ENCODE measurements at regions not wholly inside any gene's neighbourhood (a gene's known extent, or its start where the extent isn't known, plus 50 kb on each side); places are given as distances from the start of the nearest gene placed in this dataset.
"Not testable (repeated sequence)": the region's sequence is repeated elsewhere in the genome, so short reads cannot be mapped to it uniquely, and the experiment has no call there.

- H3K4me1 ChIP-seq (replicated peaks): no peaks in the 10 kb centered on the region
- no peak overlapping the region for H3K27ac ChIP-seq
- H3K27me3 ChIP-seq (replicated peaks): no peaks in the 10 kb centered on the region
- H3K4me3 ChIP-seq: no peak overlapping the region
- no peak for DNase-seq (ENCODE audit: low read depth in 1 of 2, low spot score in 2 of 2)
- H3K9me3 ChIP-seq (replicated peaks): no peaks in the 10 kb centered on the region
- H3K36me3 ChIP-seq: no peaks in the 10 kb centered on the region
These were observed 211.4 kb upstream of the ZNF521 start for GRCh38 chr18:25563346-25563745.

- Histone ChIP-seq H3K36me3 (no peaks in the 10 kb centered on the region), H3K27me3 (replicated peaks) (no peaks in the 10 kb centered on the region), H3K9me3 (replicated peaks) (no peaks in the 10 kb centered on the region), H3K27ac (no peak overlapping the region), H3K4me1 (replicated peaks) (no peaks in the 10 kb centered on the region), H3K4me3 (no peak overlapping the region)
- DNase-seq (ENCODE audit: low read depth in 1 of 2, low spot score in 2 of 2): peak in 1 of 2 experiments; percentile 23
These were observed 210.0 kb upstream of the ZNF521 start for GRCh38 chr18:25561918-25562317.

- no peaks in the 10 kb centered on the region for H3K27me3 ChIP-seq (replicated peaks)
These were observed 208.4 kb upstream of the ZNF521 start for GRCh38 chr18:25560369-25560768.

GRCh38 chr18:25557011-25557410 lies 205.0 kb upstream of the ZNF521 start:
- no peaks in the 10 kb centered on the region for H3K9me3 ChIP-seq (replicated peaks)

More at GRCh38 chr18:25560369-25560768, 208.4 kb upstream of the ZNF521 start:
- no peaks in the 10 kb centered on the region for H3K36me3 ChIP-seq
- H3K4me1 ChIP-seq (replicated peaks): no peaks in the 10 kb centered on the region
- H3K27ac ChIP-seq: no peak overlapping the region
- no peaks in the 10 kb centered on the region for H3K9me3 ChIP-seq (replicated peaks)
- no peak overlapping the region for H3K4me3 ChIP-seq
- DNase-seq (ENCODE audit: low read depth in 1 of 2, low spot score in 2 of 2): no peak

GRCh38 chr18:25553631-25554263 lies 201.8 kb upstream of the ZNF521 start:
- H3K4me3 ChIP-seq: no peak overlapping the region
- H3K27me3 ChIP-seq (replicated peaks): no peaks in the 10 kb centered on the region
- no peaks in the 10 kb centered on the region for H3K36me3 ChIP-seq
- H3K4me1 ChIP-seq (replicated peaks): no peaks in the 10 kb centered on the region
- no peaks in the 10 kb centered on the region for H3K9me3 ChIP-seq (replicated peaks)
- no peak for DNase-seq (ENCODE audit: low read depth in 1 of 2, low spot score in 2 of 2)
- H3K27ac ChIP-seq: no peak overlapping the region

More at GRCh38 chr18:25557011-25557410, 205.0 kb upstream of the ZNF521 start:
- no peak overlapping the region for H3K4me3 ChIP-seq
- DNase-seq (ENCODE audit: low read depth in 1 of 2, low spot score in 2 of 2): no peak
- no peak overlapping the region for H3K27ac ChIP-seq
- no peaks in the 10 kb centered on the region for H3K36me3 ChIP-seq
- H3K27me3 ChIP-seq (replicated peaks): no peaks in the 10 kb centered on the region
- no peaks in the 10 kb centered on the region for H3K4me1 ChIP-seq (replicated peaks)

- Histone ChIP-seq H3K27ac (no peak overlapping the region), H3K4me1 (replicated peaks) (no peaks in the 10 kb centered on the region), H3K9me3 (replicated peaks) (peaks cover 2% of the 10 kb centered on the region; the same call in 1 of the 2 replicates), H3K36me3 (no peaks in the 10 kb centered on the region), H3K27me3 (replicated peaks) (no peaks in the 10 kb centered on the region), H3K4me3 (no peak overlapping the region)
- no peak for DNase-seq (ENCODE audit: low read depth in 1 of 2, low spot score in 2 of 2)
These were observed 192.8 kb upstream of the ZNF521 start for GRCh38 chr18:25544546-25545287.

GRCh38 chr18:25538175-25538922 lies 186.4 kb upstream of the ZNF521 start:
- no peak overlapping the region for H3K4me3 ChIP-seq
- no peak for DNase-seq (ENCODE audit: low read depth in 1 of 2, low spot score in 2 of 2)
- no peak overlapping the region for H3K27ac ChIP-seq

GRCh38 chr18:25535495-25535894 lies 183.5 kb upstream of the ZNF521 start:
- Histone ChIP-seq H3K27me3 (replicated peaks) (no peaks in the 10 kb centered on the region), H3K9me3 (replicated peaks) (no peaks in the 10 kb centered on the region), H3K4me3 (no peak overlapping the region), H3K27ac (no peak overlapping the region), H3K4me1 (replicated peaks) (no peaks in the 10 kb centered on the region), H3K36me3 (no peaks in the 10 kb centered on the region)
- DNase-seq (ENCODE audit: low read depth in 1 of 2, low spot score in 2 of 2): no peak

More at GRCh38 chr18:25538175-25538922, 186.4 kb upstream of the ZNF521 start:
- H3K4me1 ChIP-seq (replicated peaks): no peaks in the 10 kb centered on the region
- no peaks in the 10 kb centered on the region for H3K9me3 ChIP-seq (replicated peaks)
- no peaks in the 10 kb centered on the region for H3K27me3 ChIP-seq (replicated peaks)
- no peaks in the 10 kb centered on the region for H3K36me3 ChIP-seq

- DNase-seq (ENCODE audit: low read depth in 1 of 2, low spot score in 2 of 2): no peak
- Histone ChIP-seq H3K36me3 (no peaks in the 10 kb centered on the region), H3K9me3 (replicated peaks) (no peaks in the 10 kb centered on the region), H3K27ac (no peak overlapping the region), H3K4me1 (replicated peaks) (no peaks in the 10 kb centered on the region), H3K4me3 (no peak overlapping the region), H3K27me3 (replicated peaks) (no peaks in the 10 kb centered on the region)
These were observed 182.4 kb upstream of the ZNF521 start for GRCh38 chr18:25534401-25534800.

- Histone ChIP-seq H3K27me3 (replicated peaks) (no peaks in the 10 kb centered on the region), H3K9me3 (replicated peaks) (no peaks in the 10 kb centered on the region), H3K36me3 (no peaks in the 10 kb centered on the region), H3K4me3 (no peak overlapping the region), H3K4me1 (replicated peaks) (no peaks in the 10 kb centered on the region), H3K27ac (no peak overlapping the region)
- no peak for DNase-seq (ENCODE audit: low read depth in 1 of 2, low spot score in 2 of 2)
These were observed 181.3 kb upstream of the ZNF521 start for GRCh38 chr18:25533218-25533617.

GRCh38 chr18:25531207-25531606 lies 179.2 kb upstream of the ZNF521 start:
- no peaks in the 10 kb centered on the region for H3K27me3 ChIP-seq (replicated peaks)
- no peaks in the 10 kb centered on the region for H3K9me3 ChIP-seq (replicated peaks)
- DNase-seq (ENCODE audit: low read depth in 1 of 2, low spot score in 2 of 2): no peak
- no peak overlapping the region for H3K4me3 ChIP-seq
- no peaks in the 10 kb centered on the region for H3K4me1 ChIP-seq (replicated peaks)
- no peak overlapping the region for H3K27ac ChIP-seq
- no peaks in the 10 kb centered on the region for H3K36me3 ChIP-seq

- H3K4me1 ChIP-seq (replicated peaks); H3K9me3 ChIP-seq (replicated peaks); DNase-seq (ENCODE audit: low read depth in 1 of 2, low spot score in 2 of 2); H3K27ac ChIP-seq; H3K36me3 ChIP-seq; H3K4me3 ChIP-seq; H3K27me3 ChIP-seq (replicated peaks): not testable (repeated sequence)
These were observed 173.8 kb upstream of the ZNF521 start for GRCh38 chr18:25525789-25526188.

- H3K4me1 ChIP-seq (replicated peaks): no peaks in the 10 kb centered on the region
- no peaks in the 10 kb centered on the region for H3K9me3 ChIP-seq (replicated peaks)
- no peak for DNase-seq (ENCODE audit: low read depth in 1 of 2, low spot score in 2 of 2)
- no peaks in the 10 kb centered on the region for H3K27me3 ChIP-seq (replicated peaks)
- no peak overlapping the region for H3K4me3 ChIP-seq
- H3K27ac ChIP-seq: no peak overlapping the region
- H3K36me3 ChIP-seq: no peaks in the 10 kb centered on the region
These were observed 166.7 kb upstream of the ZNF521 start for GRCh38 chr18:25518716-25519053.

Measured in SJSA1 (cell line).